Large intestine (tissue), 3 donors: ENCODE measurements at regions not wholly inside any gene's neighbourhood (a gene's known extent, or its start where the extent isn't known, plus 50 kb on each side); places are given as distances from the start of the nearest gene placed in this dataset.

Experiments used
- DNase-seq, 2 donors: peaks; one replicate each; pipeline versions ENCODE4 v3.0.0 to v3.0.0-alpha.2; 2013
- H3K27ac ChIP-seq: one replicate; pipeline ENCODE4 v1.5.1; 2013; ENCODE audit warnings: low read length
- H3K27me3 ChIP-seq: 2 replicates; pipeline ENCODE4 v1.6.1; 2013; ENCODE audit warnings: low read length; ENCODE audit not compliant: control insufficient read depth, insufficient read depth
- H3K36me3 ChIP-seq: 2 replicates; pipeline ENCODE4 v1.6.1; 2013; ENCODE audit warnings: low read length; ENCODE audit not compliant: control insufficient read depth, insufficient read depth
- H3K4me1 ChIP-seq: one replicate; pipeline ENCODE4 v1.6.1; 2013; ENCODE audit warnings: low read length; ENCODE audit not compliant: control insufficient read depth, insufficient read depth
- H3K4me3 ChIP-seq: one replicate; pipeline ENCODE4 v1.5.1; 2013; ENCODE audit warnings: low read length
- H3K9me3 ChIP-seq: one replicate; pipeline ENCODE4 v1.6.1; 2013; ENCODE audit warnings: mild to moderate bottlenecking, low read depth, low read length, moderate library complexity; ENCODE audit not compliant: control insufficient read depth
- WGBS: methylation state at CpG from one replicate; pipeline ENCODE4 v1.1.5; 2013; ENCODE audit warnings: low lambda C conversion rate; ENCODE audit not compliant: insufficient coverage; 5-methylcytosine and 5-hydroxymethylcytosine counted together

DNA sequence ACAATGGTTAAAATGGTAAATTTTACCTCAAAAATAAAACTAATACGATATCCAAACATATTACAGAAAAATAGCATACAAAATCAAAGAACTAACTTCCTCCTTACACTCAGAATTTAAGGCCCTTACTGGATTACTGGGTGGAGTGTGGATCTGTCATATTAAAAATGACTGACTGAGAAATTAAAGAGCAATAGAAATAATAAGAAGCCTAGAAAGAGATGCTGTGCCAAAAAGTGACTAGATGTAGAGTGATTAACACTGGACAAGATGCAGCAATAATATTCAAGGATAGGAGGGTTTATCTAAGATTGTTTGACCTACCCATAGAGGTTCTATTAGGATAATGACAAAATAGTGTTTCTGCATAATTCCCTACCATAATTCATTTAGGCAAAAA is 424.3 kb downstream of the SETD4 start:
- Histone ChIP-seq H3K4me1 (no peaks in the 10 kb centered on the region), H3K27me3 (no peaks in the 10 kb centered on the region), H3K36me3 (no peaks in the 10 kb centered on the region), H3K9me3 (no peaks in the 10 kb centered on the region), H3K27ac (no peak overlapping the region), H3K4me3 (no peak overlapping the region)
- WGBS = 100% methylated on average over 1 of the region's 1 CpG
- DNase-seq = no peak

DNA sequence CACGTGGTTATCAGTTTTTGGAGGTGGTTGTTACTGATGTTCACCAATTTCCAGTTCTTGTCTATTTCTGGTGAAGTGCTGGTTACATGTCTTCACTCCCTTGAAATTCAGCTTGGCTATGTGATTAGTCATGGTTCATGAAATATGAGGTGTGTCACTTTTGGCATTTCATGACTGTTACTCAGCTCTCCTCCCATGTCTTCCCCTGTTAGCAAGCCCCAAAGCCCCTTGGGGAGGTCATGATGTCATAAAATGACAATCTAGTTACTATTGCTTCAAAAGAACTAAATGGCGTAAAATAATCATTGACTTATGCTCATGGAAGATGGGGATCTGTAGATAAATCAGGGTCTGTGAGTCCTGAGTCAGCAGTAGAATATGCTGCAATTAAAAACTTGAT is 425.1 kb downstream of the SETD4 start:
- no peak overlapping the region for H3K27ac ChIP-seq
- H3K27me3 ChIP-seq = no peaks in the 10 kb centered on the region
- H3K4me3 ChIP-seq = no peak overlapping the region
- H3K4me1 ChIP-seq = no peaks in the 10 kb centered on the region
- no peaks in the 10 kb centered on the region for H3K36me3 ChIP-seq
- DNase-seq = no peak
- no CpG with 5 or more reads among the region's 2 CpGs for WGBS
- no peaks in the 10 kb centered on the region for H3K9me3 ChIP-seq

- Histone ChIP-seq H3K27me3 (no peaks in the 10 kb centered on the region), H3K9me3 (no peaks in the 10 kb centered on the region), H3K4me1 (no peaks in the 10 kb centered on the region), H3K27ac (no peak overlapping the region), H3K36me3 (no peaks in the 10 kb centered on the region), H3K4me3 (no peak overlapping the region)
- 72% methylated on average over 5 of the region's 9 CpGs for WGBS
- DNase-seq = no peak
These were observed 426.8 kb downstream of the SETD4 start for GRCh38 chr21:35633501-35633900.

GRCh38 chr21:35632711-35633110 is 427.6 kb downstream of the SETD4 start:
- WGBS = no CpG with 5 or more reads among the region's 5 CpGs
- no peaks in the 10 kb centered on the region for H3K9me3 ChIP-seq
- H3K4me3 ChIP-seq = no peak overlapping the region
- no peaks in the 10 kb centered on the region for H3K27me3 ChIP-seq
- H3K27ac ChIP-seq = no peak overlapping the region
- H3K36me3 ChIP-seq = no peaks in the 10 kb centered on the region
- DNase-seq = no peak
- no peaks in the 10 kb centered on the region for H3K4me1 ChIP-seq

DNA sequence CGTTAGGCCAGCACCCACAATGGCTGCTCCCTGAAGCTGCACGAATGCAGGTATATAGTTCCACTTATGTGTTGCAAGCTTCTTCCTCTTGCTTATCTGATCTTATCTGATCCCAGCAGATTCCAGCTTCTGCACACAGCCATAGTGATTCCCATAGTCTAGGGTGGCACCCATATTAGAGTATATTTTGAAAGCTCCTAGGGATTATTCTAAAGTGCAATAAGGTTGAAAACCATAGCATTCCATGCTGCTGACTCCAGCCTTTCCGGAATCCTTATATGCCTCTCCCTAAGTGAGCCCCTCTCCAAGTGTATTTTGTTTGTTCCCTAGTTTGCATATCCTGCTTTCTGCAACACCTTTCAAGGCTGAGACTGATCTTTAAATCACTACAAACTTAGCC is 432.0 kb downstream of the SETD4 start:
- no peak for DNase-seq
- Histone ChIP-seq H3K27me3 (no peaks in the 10 kb centered on the region), H3K36me3 (no peaks in the 10 kb centered on the region), H3K9me3 (no peaks in the 10 kb centered on the region), H3K27ac (no peak overlapping the region), H3K4me1 (no peaks in the 10 kb centered on the region), H3K4me3 (no peak overlapping the region)
- no CpG with 5 or more reads among the region's 3 CpGs for WGBS

DNA sequence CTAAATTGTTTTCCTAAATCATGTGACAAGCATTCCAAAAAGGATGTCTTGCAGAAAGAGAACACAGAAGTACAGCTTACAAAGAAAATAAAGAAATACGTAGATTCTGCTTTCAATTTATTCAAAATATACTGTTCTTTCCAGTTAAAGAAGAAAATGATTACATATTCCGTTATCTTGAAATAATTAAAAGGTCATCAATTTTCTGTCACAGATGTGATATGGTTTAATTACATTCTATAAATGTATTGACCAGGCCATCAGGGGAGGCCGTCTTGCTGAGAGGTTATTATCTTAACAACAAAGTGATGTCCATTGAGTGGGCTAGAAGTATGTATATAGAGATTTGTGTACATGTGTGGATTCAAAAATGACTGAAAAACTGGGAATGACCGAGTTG is 432.9 kb downstream of the SETD4 start:
- no peaks in the 10 kb centered on the region for H3K4me1 ChIP-seq
- H3K36me3 ChIP-seq = no peaks in the 10 kb centered on the region
- no peak overlapping the region for H3K4me3 ChIP-seq
- WGBS = 90% methylated on average over 2 of the region's 4 CpGs
- no peaks in the 10 kb centered on the region for H3K27me3 ChIP-seq
- H3K9me3 ChIP-seq = no peaks in the 10 kb centered on the region
- no peak for DNase-seq
- no peak overlapping the region for H3K27ac ChIP-seq

DNA sequence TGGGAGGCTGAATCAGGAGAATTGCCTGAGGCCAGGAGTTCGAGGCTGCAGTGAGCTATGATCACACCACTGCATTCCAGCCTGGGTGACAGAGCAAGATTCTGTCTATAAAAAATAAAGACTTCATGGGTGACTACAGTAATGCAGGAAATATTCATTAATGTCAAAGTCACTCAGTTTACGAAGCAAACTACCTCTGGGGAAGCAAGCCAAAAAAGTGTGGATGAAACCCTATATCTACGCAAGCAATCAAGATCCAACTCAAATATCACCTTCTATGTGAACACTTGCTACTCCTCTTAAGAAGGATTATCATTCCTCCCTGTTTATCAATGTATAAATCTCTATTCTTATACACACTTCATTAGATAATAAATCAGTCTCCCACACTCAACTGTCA is 434.8 kb downstream of the SETD4 start:
- Histone ChIP-seq H3K4me1 (no peaks in the 10 kb centered on the region), H3K27ac (no peak overlapping the region), H3K27me3 (no peaks in the 10 kb centered on the region), H3K36me3 (no peaks in the 10 kb centered on the region), H3K4me3 (no peak overlapping the region), H3K9me3 (no peaks in the 10 kb centered on the region)
- DNase-seq = no peak
- WGBS = no CpG with 5 or more reads among the region's 3 CpGs

DNA sequence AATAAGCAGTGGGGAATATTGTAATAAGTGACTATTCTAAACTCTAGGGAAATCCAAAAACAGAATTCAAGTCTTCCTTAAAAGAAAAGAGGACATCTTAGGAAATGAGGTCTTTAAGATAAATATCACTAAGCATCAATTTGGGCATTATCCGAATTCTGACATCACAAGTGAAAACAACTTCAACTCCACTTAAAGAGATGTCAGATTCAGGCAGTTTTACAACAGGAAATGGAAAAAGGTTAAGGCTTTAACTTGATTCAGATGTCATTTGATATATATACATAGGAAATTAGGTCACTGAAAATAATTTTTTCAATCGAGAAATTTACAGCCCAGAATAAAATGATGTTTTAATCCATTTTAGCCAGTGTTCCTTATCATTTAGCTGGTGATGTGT is 435.4 kb downstream of the SETD4 start:
- no peaks in the 10 kb centered on the region for H3K27me3 ChIP-seq
- no peaks in the 10 kb centered on the region for H3K9me3 ChIP-seq
- H3K27ac ChIP-seq = no peak overlapping the region
- DNase-seq = no peak
- H3K4me1 ChIP-seq = no peaks in the 10 kb centered on the region
- H3K4me3 ChIP-seq = no peak overlapping the region
- 71% methylated on average over 1 of the region's 2 CpGs for WGBS
- no peaks in the 10 kb centered on the region for H3K36me3 ChIP-seq

DNA sequence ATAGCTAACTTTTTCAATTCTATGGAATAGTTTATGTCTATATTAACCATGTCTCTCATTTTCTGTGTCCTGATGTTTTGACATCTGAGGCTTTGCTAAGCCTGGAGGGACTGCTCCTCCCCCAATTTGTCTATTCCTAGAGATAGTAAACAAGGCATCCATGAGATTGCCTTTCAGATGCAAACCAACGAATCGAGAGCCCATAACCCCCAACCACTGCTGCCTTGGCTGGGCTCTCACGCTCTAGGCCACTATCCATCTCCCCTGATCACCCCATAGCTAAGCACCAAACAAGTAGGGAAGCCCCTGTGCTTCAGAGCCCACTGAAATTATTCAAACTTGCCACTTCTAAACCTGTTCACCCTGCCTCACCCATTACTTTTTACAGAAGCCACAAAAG is 437.7 kb downstream of the SETD4 start:
- DNase-seq = no peak
- no peaks in the 10 kb centered on the region for H3K27me3 ChIP-seq
- no peaks in the 10 kb centered on the region for H3K4me1 ChIP-seq
- H3K9me3 ChIP-seq = no peaks in the 10 kb centered on the region
- no peak overlapping the region for H3K27ac ChIP-seq
- WGBS = no CpG with 5 or more reads among the region's 3 CpGs
- H3K4me3 ChIP-seq = no peak overlapping the region
- no peaks in the 10 kb centered on the region for H3K36me3 ChIP-seq

GRCh38 chr21:35619184-35619583 is 441.1 kb downstream of the SETD4 start:
- no CpG with 5 or more reads among the region's 2 CpGs for WGBS
- H3K36me3 ChIP-seq = no peaks in the 10 kb centered on the region
- DNase-seq = no peak
- H3K4me3 ChIP-seq = no peak overlapping the region
- no peaks in the 10 kb centered on the region for H3K27me3 ChIP-seq
- H3K27ac ChIP-seq = no peak overlapping the region
- H3K9me3 ChIP-seq = no peaks in the 10 kb centered on the region
- H3K4me1 ChIP-seq = no peaks in the 10 kb centered on the region

DNA sequence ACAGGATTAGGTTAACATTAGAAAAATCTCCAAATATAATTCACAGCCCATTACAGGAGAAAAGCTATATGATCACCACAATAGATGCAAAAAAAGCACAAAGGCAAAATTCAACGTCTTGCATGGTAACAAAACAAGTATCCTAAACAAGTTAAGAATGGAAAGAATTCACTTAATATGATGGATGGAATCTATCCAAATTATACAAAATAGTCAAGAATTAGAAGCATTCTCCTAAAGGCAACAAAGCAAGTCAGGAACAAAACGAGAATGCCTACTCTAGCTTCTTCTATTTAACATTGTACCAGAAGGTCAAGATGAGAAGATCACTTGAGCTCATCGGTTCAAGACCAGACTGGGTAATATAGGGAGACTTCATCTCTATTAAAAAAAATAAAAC is 442.8 kb downstream of the SETD4 start:
- Histone ChIP-seq H3K4me3 (no peak overlapping the region), H3K9me3 (no peaks in the 10 kb centered on the region), H3K4me1 (no peaks in the 10 kb centered on the region), H3K36me3 (no peaks in the 10 kb centered on the region), H3K27ac (no peak overlapping the region), H3K27me3 (no peaks in the 10 kb centered on the region)
- DNase-seq = no peak
- 80% methylated on average over 1 of the region's 3 CpGs for WGBS
